HG02852 (cell line): ENCODE measurements at regions not wholly inside any gene's neighbourhood (a gene's known extent, or its start where the extent isn't known, plus 50 kb on each side); places are given as distances from the start of the nearest gene placed in this dataset.
A peak's percentile ranks its signal among the peaks of the same experiment; 100 is the strongest.

Source experiments
- ATAC-seq: cut with Tn5 transposase; IDR thresholded peaks from one replicate; pipeline ENCODE4 v1.9.1; 2021; ENCODE audit warnings: mild to moderate bottlenecking, moderate library complexity; ENCODE audit not compliant: unreplicated experiment

GRCh38 chr18:60445341-60445740 is 72.8 kb upstream of the MC4R start:
- ATAC-seq: no peak

- no peak for ATAC-seq
Observed at GRCh38 chr18:60446821-60447220, 74.2 kb upstream of the MC4R start.

- ATAC-seq: no peak
Observed at GRCh38 chr18:60448487-60449267, 76.1 kb upstream of the MC4R start.

- no peak for ATAC-seq
Observed at GRCh38 chr18:60452421-60452820, 79.8 kb upstream of the MC4R start.

GRCh38 chr18:60466677-60467076 is 94.1 kb upstream of the MC4R start:
- no peak for ATAC-seq

GRCh38 chr18:60469387-60470100 is 97.0 kb upstream of the MC4R start:
- no peak for ATAC-seq

GRCh38 chr18:60471652-60472051 is 99.1 kb upstream of the MC4R start:
- ATAC-seq: no peak

- no peak for ATAC-seq
Observed at GRCh38 chr18:60485201-60485600, 112.6 kb upstream of the MC4R start.

- ATAC-seq: no peak
Observed at GRCh38 chr18:60493066-60493465, 120.5 kb upstream of the MC4R start.

GRCh38 chr18:60499675-60500074 is 127.1 kb upstream of the MC4R start:
- no peak for ATAC-seq

- ATAC-seq: no peak
Observed at GRCh38 chr18:60500960-60501359, 128.4 kb upstream of the MC4R start.

- no peak for ATAC-seq
Observed at GRCh38 chr18:60502591-60502990, 130.0 kb upstream of the MC4R start.

GRCh38 chr18:60503199-60503598 is 130.6 kb upstream of the MC4R start:
- no peak for ATAC-seq

- no peak for ATAC-seq
Observed at GRCh38 chr18:60506190-60506589, 133.6 kb upstream of the MC4R start.

- no peak for ATAC-seq
Observed at GRCh38 chr18:60506682-60507081, 134.1 kb upstream of the MC4R start.

GRCh38 chr18:60508108-60508507 is 135.5 kb upstream of the MC4R start:
- no peak for ATAC-seq

- no peak for ATAC-seq
Observed at GRCh38 chr18:60534538-60534937, 162.0 kb upstream of the MC4R start.

- no peak for ATAC-seq
Observed at GRCh38 chr18:60537074-60537473, 164.5 kb upstream of the MC4R start.

- ATAC-seq: no peak
Observed at GRCh38 chr18:60538891-60539290, 166.3 kb upstream of the MC4R start.

GRCh38 chr18:60541661-60542060 is 169.1 kb upstream of the MC4R start:
- no peak for ATAC-seq

- no peak for ATAC-seq
Observed at GRCh38 chr18:60543646-60544045, 171.1 kb upstream of the MC4R start.

- peak; percentile 61 for ATAC-seq
Observed at GRCh38 chr18:60549338-60549960, 176.9 kb upstream of the MC4R start.
